Keratinocyte (primary cell): ENCODE measurements at regions not wholly inside any gene's neighbourhood (a gene's known extent, or its start where the extent isn't known, plus 50 kb on each side); places are given as distances from the start of the nearest gene placed in this dataset.

Experiments
- DNase-seq: peaks from one replicate; pipeline ENCODE4 v3.0.0-alpha.2; 2011; ENCODE audit warnings: low read depth, missing footprints, low spot score
- FAIRE-seq: peaks from 2 replicates; lab custom pipeline; 2011; peaks lifted over from hg19 to GRCh38; lab: Jason Lieb, UNC
- H2AFZ ChIP-seq: 2 replicates; pipeline ENCODE4 v1.6.0; 2012; ENCODE audit warnings: low read length, control low read depth, inconsistent platforms; ENCODE audit not compliant: control insufficient read depth
- H3K27ac ChIP-seq: 2 replicates; pipeline ENCODE4 v1.5.1; 2011; ENCODE audit warnings: low read length; ENCODE audit not compliant: control insufficient read depth, insufficient read depth
- H3K27me3 ChIP-seq: 3 replicates; pipeline ENCODE4 v1.6.0; 2011; ENCODE audit warnings: low read length; ENCODE audit not compliant: control insufficient read depth, insufficient read depth; ENCODE audit errors: extremely low read depth
- H3K36me3 ChIP-seq, 2 experiments: 2 replicates in 1 of 2; 3 replicates in 1 of 2; pipeline ENCODE4 v1.5.1; 2011; ENCODE audit warnings: low read length in 2 of 2, mild to moderate bottlenecking in 1 of 2; ENCODE audit not compliant: control insufficient read depth in 2 of 2, insufficient read depth in 2 of 2; ENCODE audit errors: extremely low read depth in 1 of 2
- H3K4me1 ChIP-seq: 3 replicates; pipeline ENCODE4 v1.5.1; 2011; ENCODE audit warnings: low read length; ENCODE audit not compliant: control insufficient read depth, insufficient read depth; ENCODE audit errors: extremely low read depth
- H3K4me2 ChIP-seq: 3 replicates; pipeline ENCODE4 v1.6.0; 2011; ENCODE audit warnings: low read depth, low read length; ENCODE audit not compliant: control insufficient read depth, insufficient read depth; ENCODE audit errors: extremely low read depth
- H3K4me3 ChIP-seq, 3 experiments: fragments of 200-600 bp in 1 of 3; sonication (generic) in 1 of 3; 2 replicates in 2 of 3; 3 replicates in 1 of 3; pipeline ENCODE4 v1.5.1; 2011 to 2016; ENCODE audit warnings: low read length in 3 of 3, mild to moderate bottlenecking in 3 of 3, control low read depth in 2 of 3, inconsistent platforms in 1 of 3, low read depth in 1 of 3, mixed read lengths in 1 of 3, mixed run types in 1 of 3, moderate library complexity in 1 of 3; ENCODE audit not compliant: control insufficient read depth in 2 of 3, insufficient read depth in 2 of 3; ENCODE audit errors: extremely low read depth in 1 of 3
- H3K79me2 ChIP-seq: 2 replicates; pipeline ENCODE4 v1.6.0; 2012; ENCODE audit warnings: low read length; ENCODE audit not compliant: control insufficient read depth, insufficient read depth
- H3K9ac ChIP-seq: 3 replicates; pipeline ENCODE4 v1.6.0; 2011; ENCODE audit warnings: low read length; ENCODE audit not compliant: control insufficient read depth, insufficient read depth; ENCODE audit errors: extremely low read depth
- H3K9me1 ChIP-seq: 3 replicates; pipeline ENCODE4 v1.6.0; 2011; ENCODE audit warnings: low read length; ENCODE audit not compliant: control insufficient read depth, insufficient read depth; ENCODE audit errors: extremely low read depth
- H3K9me3 ChIP-seq: 2 replicates; pipeline ENCODE4 v1.5.1; 2012; ENCODE audit warnings: low read depth, low read length; ENCODE audit not compliant: control insufficient read depth
- H4K20me1 ChIP-seq: 3 replicates; pipeline ENCODE4 v1.6.0; 2011; ENCODE audit warnings: low read length; ENCODE audit not compliant: control insufficient read depth, insufficient read depth; ENCODE audit errors: extremely low read depth
- CTCF ChIP-seq, 3 experiments: IDR thresholded peaks in 1 of 3; conservative IDR thresholded peaks in 1 of 3; optimal IDR thresholded peaks in 1 of 3; 2 replicates in 2 of 3; 3 replicates in 1 of 3; pipeline versions ENCODE3 to v1.5.1; 2011; ENCODE audit warnings: low read length in 3 of 3, mild to moderate bottlenecking in 3 of 3, moderate library complexity in 2 of 3, control low read depth in 1 of 3, inconsistent platforms in 1 of 3; ENCODE audit not compliant: insufficient read depth in 2 of 3; ENCODE audit errors: extremely low read depth in 1 of 3
- EZH2 ChIP-seq: IDR thresholded peaks from one replicate; pipeline ENCODE4 v1.6.1; 2012; ENCODE audit warnings: inconsistent platforms, mild to moderate bottlenecking, low read length, moderate library complexity
- dilution Hi-C: fragments of 300-500 bp; cut with MboI; formaldehyde crosslinking; loops from one replicate; pipeline ENCODE4 v1.7.0; 2020; ENCODE audit warnings: low sequenced_read_pairs; ENCODE audit not compliant: extremely low pct_ligation_motif_present

- no peak overlapping the region for H3K4me2 ChIP-seq
- TF ChIP-seq CTCF (optimal IDR thresholded peaks at IDR 0.05 in 1 of 3, IDR thresholded peaks at IDR 0.05 in 1 of 3, conservative IDR thresholded peaks at IDR 0.05 in 1 of 3; ENCODE audit: extremely low read depth in 1 of 3, insufficient read depth in 2 of 3, low read length in 3 of 3) (no peak), EZH2 (no peak)
Observed at GRCh38 chr2:188668017-188668680, 306.0 kb upstream of the COL3A1 start.

GRCh38 chr2:188675391-188676009 is 298.7 kb upstream of the COL3A1 start:
- Histone ChIP-seq H2AFZ (no peak overlapping the region), H3K4me1 (no peaks in the 10 kb centered on the region), H3K4me2 (no peak overlapping the region), H3K9me3 (no peaks in the 10 kb centered on the region), H3K27me3 (no peaks in the 10 kb centered on the region), H3K27ac (no peak overlapping the region), H3K79me2 (no peaks in the 10 kb centered on the region), H3K4me3 (no peak overlapping the region), H3K36me3 (no peaks in the 10 kb centered on the region), H4K20me1 (no peaks in the 10 kb centered on the region), H3K9me1 (no peaks in the 10 kb centered on the region), H3K9ac (no peak overlapping the region)
- dilution Hi-C loops = no loop called here
- FAIRE-seq = no peak
- no peak for DNase-seq
- TF ChIP-seq EZH2 (no peak), CTCF (optimal IDR thresholded peaks at IDR 0.05 in 1 of 3, IDR thresholded peaks at IDR 0.05 in 1 of 3, conservative IDR thresholded peaks at IDR 0.05 in 1 of 3; ENCODE audit: extremely low read depth in 1 of 3, insufficient read depth in 2 of 3, low read length in 3 of 3) (no peak)

More at GRCh38 chr2:188668017-188668680, 306.0 kb upstream of the COL3A1 start:
- Histone ChIP-seq H3K27me3 (no peaks in the 10 kb centered on the region), H2AFZ (no peak overlapping the region), H3K9me3 (no peaks in the 10 kb centered on the region), H3K9ac (no peak overlapping the region), H3K79me2 (no peaks in the 10 kb centered on the region), H3K4me1 (no peaks in the 10 kb centered on the region), H3K36me3 (no peaks in the 10 kb centered on the region), H3K4me3 (no peak overlapping the region), H4K20me1 (no peaks in the 10 kb centered on the region), H3K27ac (no peak overlapping the region), H3K9me1 (no peaks in the 10 kb centered on the region)
- dilution Hi-C loops = no loop called here
- DNase-seq (no peak), FAIRE-seq (no peak)
